NCI-H82 treated with DMSO at 0.1 percent for 48 hours (cell line): ENCODE measurements at regions not wholly inside any gene's neighbourhood (a gene's known extent, or its start where the extent isn't known, plus 50 kb on each side); places are given as distances from the start of the nearest gene placed in this dataset.
A peak's percentile ranks its signal among the peaks of the same experiment; 100 is the strongest.
"Not testable (repeated sequence)": the region's sequence is repeated elsewhere in the genome, so short reads cannot be mapped to it uniquely, and the experiment has no call there.

ENCODE experiments used
- DNase-seq: peaks from one replicate; lab custom pipeline; 2025; ENCODE audit not compliant: unreplicated experiment; lab: John Stamatoyannopoulos, UW

DNA sequence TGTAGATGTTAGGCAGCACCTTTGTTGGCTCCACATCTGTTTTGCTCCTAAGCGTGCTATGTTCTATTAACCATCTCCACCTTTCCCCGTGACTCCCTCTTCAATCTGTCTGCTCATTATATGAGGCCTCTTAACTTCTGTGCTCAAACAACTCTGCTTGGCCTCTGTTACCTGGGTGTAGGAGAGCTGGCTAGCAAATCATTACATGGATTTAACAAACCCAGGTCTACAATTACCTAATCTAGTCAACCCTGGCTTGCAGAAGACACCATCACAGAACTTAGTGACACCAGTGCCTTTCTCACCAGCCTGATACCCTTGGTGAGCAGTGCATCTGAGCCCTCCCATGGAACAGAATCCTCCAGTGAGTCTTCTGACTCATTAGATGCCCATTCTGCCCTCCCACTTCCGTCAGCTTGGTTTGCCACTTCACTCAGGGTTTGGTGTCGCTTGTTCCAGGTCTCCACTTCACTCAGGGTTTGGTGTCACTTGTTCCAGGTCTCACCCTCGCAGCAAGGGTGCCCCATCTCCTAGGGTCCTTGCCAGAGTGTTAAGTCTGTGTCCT is 92.0 kb upstream of the KIF26B start:
- DNase-seq: no peak

DNA sequence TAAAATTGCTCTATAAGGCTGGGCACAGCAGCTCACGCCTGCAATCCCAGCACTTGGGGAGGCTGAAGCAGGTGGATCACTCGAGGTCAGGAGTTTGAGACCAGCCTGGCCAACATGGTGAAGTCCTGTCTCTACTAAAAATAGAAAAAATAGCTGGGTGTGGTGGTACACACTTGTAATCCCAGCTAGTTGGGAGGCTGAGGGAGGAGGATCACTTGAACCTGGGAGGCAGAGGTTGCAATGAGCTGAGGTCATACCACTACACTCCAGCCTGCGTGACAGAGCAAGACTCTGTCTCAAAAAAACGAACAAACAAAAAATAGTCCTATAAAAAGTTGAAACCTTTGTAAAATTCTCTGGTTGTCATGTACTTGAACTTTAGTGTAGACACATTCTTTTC is 93.0 kb upstream of the KIF26B start:
- not testable (repeated sequence) for DNase-seq

DNA sequence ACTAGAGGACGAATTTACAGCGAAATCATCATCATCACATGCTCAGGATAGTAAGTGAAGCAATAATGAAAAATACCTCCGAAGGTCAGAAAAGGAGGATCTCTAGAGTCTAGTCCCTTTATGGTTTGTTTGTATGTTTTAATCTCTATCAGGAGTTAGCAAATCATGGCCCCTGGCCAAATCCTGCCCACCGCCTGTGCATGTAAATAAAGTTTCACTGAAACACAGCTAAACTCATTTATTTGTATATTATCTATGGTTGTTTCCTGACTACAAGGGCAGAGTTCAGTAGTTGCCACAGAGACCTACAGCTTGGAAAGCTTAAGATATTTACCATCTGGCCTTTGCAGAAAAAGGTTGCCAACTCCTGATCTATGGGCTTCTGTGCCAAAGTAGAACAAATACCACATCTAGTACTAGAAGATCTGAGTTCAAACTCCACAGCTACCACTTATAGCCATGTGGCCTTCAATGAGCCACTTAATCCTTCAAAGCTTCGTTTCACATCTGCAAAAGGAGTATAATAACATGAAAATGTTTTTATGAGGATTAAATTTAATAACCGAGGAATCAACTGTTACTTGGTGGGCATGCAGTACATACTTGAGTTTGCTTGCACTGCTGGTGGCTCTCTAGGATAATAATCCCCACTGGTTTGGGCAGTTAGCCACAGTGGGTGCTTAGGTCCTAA is 94.0 kb upstream of the KIF26B start:
- peak; percentile 64 for DNase-seq

DNA sequence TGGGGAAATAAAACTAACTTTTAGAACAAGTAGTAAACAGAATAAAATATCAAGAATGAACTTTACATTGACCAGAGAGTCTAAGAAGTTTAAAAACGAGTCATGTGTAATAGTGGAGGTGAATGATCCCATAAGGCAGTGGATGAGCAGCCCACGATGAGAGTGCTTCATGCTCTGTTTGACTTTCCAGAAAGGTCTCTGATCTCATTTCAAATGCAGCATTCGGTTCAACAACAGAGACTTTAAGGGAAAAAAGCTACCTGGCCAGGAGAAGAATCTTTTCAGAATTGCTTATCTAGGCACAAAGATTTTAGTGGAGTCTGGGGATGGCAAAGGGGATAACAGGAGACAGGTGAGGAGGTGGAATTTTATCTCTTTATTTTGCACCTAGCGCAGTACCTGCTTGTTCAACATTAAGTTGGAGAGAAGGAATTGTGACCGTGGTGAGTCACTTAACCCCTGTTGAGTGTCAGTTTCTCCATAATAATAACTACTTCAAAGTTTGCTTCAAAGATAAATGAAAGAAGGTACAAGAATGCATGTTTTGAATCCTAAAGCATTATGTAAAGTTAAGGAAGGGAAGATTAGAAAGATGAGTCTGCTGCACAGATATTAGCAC is 94.9 kb upstream of the KIF26B start:
- DNase-seq: no peak

DNA sequence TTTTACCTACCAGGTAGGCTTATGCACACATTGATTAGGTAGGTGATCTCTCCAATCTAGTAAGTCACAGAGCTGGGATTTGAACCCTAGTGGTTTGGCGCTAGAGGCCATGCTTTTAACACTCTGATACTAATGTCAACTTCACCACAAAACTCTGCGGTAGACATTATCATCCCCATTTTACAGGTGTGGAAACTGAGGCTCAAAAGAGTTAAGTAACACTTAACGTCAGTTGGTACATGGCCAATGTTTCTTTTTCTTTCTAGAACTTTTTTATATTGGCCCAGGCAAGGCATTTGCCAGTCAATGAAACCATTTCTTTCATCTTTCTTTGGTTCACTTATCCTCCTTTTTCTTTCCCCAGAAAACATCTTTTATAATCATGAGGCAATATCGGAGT is 95.9 kb upstream of the KIF26B start:
- DNase-seq: no peak

DNA sequence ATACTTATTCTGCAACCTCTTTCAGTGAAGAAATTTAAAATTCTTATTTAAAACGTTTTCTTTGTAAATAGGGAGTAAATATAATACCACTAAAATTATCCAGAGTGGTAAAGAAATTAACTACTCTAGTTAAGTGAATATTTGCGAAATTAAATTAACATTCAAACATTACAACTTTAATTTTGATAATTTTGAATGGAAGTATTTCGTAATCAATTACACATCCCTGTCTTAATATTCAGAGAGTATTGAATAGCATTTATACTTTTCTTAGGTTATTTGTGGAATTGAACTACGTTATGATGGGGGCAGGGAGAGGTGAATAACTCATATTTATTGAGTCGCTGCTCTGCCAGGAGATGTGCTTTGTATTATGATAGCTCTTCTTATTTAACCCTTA is 96.3 kb upstream of the KIF26B start:
- no peak for DNase-seq

DNA sequence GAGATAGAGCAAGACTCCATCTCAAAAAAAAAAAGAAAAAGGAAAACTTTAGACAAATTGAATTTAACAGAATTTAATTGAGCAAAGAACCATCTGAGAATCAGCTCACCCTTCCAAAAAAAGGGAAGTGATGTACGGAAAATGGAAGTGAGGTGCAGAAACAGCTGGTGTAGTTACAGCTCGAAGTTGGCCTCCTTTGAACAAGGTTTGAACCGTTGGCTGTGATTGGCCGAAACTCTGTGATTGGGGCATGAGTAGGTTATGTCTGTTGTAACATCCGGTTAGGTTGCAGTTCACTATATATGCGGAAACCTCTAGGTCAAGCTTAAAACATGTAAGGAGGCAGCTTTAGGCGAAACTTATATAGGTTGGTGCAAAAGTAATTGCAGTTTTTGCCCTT is 97.9 kb upstream of the KIF26B start:
- no peak for DNase-seq

DNA sequence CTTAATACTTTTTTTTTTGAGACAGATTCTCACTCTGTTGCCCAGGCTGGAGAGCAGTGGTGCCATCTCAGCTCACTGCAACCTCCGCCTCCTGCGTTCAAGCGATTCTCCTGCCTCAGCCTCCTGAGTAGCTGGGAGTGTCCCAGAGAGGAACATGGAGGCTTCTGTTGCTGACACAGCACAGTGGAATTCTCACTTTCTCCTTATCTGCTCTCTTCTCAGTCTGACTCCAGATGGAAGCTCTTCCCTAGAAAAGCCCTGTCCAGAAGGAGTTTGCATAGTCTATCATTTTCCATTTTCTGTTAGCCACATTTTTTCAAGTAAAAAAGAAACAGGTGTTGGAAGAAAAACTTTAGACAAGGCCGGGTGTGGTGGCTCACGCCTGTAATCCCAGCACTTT is 98.5 kb upstream of the KIF26B start:
- DNase-seq: not testable (repeated sequence)

DNA sequence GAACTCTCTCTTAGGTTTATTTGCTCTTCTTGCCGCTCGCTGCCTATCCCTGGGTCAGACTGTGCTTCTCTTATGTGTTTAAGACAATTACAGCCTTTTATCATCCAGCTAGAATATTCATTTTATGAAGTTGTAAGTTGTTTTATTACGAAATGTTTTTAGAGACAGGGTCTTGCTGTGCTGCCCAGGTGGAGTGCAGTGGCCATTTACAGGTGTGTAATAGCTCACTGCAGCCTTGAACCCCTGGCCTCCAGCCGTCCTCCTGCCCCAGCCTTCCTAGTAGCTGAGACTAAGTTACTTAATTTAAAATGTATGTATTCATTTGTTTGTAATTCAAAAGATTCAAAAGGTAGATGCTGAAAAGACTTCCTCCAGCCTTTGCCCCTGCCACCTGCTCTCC is 99.0 kb upstream of the KIF26B start:
- no peak for DNase-seq

DNA sequence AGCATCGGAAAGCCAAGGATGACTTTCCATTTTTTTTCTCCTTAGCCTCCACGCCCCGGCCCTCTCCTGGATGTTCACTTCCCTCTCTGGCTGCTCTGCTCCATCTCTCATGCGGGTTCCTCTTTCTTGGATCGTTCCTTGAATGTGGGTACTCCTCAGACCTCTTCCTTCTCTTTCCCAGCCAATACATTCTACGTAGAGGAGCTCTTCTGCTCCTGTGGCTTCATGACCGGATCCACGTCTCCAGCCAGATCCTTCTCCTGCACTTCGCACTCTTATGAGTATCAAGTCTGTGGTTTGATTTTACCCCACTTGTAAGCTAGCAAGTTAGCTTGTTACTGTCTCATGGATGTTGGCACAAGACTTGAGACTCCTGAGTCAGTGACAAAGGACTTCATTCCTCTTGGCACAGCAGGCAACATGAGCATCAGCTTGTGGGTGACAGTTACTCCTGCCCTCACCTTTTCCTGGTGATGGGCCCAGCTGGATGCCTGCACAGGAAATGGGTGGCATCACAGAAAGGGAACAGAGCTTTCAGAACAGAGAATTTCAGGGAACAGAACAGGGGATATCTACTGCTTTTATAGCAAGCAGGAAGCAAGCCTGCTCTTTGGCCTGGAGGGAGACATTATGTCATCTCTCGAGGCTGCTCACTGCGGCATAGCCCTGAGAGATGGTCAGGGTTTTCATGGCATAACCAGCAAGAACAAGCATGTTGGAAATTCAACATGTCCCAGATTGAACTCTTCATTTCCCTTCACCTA is 100.1 kb upstream of the KIF26B start:
- DNase-seq: no peak

DNA sequence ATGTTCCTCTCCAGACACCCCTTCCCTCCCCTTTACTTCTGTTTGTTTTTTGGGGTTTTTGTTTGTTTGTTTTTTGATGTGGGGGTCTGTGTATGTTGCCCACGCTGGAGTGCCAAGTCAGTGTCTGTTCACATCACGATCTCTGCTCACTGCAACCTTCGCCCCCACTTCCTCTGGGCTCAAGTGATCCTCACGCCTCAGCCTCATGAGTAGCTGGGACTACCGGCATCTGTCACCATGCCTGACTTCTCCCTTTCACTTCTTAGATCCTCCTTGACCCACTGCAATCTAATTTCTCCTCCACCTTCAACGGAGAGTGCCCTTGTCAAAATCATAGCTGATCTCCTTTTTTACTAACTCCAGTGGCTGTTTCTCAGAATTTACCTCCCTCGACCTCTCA is 100.7 kb upstream of the KIF26B start:
- DNase-seq: no peak

DNA sequence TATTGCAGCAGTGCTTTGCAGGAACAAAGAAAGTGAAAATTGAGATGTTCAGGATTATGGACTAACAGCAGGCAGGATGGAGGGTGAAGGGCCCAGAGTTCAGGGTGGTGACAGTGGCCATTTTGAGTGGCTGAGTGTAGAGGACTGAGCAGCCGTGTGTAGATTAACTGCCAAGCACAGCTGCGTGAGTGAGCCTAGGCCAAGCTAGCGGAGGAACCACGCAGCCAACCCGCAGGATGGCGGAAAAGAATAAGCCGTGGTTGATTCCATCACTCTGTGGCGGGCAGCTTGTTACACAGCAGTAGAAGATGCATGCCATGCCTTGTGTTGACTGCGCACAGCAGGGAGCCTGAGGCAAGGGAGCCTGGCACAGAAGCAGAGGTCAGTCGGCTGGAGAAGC is 102.5 kb upstream of the KIF26B start:
- DNase-seq: no peak

DNA sequence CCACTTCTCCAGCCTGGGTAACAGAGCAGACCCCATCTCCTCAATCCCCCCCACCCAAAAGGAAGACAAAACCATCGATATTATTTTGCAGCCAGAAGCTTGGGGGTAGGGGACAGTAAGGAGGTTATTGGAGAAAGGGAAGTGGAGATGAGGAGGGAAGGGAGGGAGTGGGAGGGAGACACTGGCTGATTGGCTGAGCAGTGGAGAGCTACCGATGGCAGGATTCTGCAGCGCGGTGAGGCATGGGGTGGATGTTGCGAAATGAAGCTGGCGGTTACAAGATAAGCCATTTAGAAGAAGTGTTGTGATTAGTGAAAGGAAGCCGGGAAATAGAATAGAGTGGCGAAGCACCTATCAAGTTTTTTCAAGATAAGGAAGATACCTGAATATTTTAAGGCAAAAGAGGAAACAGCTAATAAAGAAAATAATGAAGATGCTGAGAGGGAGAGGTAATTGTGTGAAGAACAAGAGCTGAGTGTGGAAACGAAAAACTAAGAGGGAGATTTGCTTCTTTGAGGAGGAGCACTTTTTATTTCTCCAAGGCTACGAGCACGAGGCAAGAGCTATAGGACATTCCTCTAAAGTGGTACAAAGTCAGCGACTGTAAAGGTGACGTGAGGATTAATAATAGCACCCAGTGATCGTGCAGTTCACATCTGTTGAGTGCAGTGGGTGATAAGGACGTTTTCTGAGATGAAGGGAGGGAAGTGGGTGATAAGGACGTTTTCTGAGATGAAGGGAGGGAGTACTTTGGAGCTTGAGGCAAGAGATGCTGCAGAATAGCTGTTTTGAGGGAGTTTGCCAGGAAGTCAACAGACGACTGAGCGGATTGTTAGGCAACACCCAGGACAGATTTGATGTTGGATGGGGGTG is 103.2 kb upstream of the KIF26B start:
- no peak for DNase-seq

DNA sequence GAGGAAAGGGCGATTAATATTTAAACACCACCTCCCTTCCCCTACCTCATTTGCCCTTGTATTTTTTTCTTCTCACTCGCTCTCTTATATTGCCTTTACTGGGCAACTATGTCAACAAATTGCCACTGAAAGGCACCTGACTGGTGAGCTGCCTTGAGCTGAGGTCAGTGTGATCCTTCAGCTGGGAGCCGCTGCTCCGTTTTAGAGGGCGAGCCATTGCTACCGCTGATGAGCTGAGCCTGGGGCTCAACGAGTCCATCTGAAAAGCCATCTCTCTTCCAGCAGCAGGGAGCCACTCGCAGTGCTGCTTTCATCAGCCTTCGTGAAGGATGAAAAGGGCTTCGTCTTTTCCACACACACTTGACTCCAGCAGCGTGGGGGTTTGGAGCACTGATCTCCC is 108.0 kb upstream of the KIF26B start:
- DNase-seq: no peak

DNA sequence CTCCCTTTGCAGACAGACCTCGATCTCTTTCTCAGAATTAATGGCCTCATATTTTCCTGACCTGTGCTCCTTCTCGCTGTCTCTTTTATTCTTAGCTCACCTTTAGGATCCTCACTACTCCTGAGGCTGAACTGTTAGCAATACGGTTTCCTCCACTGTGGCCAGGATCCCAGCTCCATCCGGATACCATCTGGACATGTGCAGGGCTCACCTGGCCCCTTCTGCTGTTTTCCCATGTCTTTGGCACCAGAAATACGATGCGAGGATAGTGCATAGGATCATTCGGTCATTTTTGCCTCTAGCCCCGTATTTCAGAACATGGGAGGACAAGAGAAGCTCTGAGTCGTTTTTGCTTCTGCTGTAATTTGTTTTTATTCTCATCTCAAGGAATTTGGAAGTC is 108.5 kb upstream of the KIF26B start:
- DNase-seq: no peak

DNA sequence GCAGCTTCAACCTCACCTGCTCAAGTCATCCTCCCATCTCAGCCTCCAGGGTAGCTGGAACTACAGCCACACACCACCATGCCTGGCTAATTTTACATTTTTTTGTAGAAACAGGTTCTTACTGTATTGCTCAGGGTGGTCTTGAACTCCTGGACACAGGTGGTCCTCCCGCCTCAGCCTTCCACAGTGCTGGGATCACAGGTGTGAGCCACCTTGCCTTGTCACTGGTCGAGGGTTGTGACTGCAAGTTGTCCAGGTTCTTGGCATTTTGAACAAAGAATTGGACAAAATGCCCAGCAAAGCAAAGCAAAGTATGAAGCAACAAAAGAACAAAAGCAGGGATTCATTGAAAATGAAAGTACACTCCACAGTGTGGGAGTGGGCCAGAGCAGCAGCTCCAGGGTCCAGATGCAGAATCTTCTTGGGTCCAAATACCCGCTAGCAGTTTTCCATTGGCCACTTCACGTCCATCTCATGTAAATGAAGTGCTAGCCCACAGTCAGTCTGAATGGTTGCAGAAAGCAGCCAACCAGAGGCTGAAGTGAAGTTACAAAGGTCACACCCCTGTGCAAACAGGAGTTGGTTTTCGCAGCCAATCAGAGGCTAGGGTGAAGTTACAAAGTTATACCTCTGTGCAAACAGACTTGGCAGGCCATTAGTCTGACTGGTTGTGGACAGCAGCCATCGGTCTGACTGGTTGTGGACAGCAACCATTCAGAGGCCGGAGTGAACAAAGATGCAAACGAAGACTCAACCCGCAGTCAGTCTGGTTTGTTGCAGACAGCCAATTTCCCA is 109.5 kb upstream of the KIF26B start:
- DNase-seq: no peak

DNA sequence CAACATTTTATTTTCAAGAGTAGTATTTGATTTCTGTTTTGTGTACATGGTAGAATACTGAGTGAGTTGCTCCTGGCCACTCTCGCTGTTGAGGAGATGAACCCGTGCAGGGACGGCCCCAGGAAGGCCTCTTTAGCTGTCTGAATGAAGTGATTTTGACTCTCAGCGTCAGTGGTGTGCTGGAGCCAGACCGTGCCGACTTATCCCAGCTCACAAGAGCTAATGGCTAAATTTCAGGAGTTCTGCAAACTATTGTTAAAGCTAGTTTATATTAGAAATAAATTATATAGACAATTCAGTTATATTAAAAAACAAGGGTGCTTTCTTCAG is 111.2 kb upstream of the KIF26B start:
- no peak for DNase-seq

DNA sequence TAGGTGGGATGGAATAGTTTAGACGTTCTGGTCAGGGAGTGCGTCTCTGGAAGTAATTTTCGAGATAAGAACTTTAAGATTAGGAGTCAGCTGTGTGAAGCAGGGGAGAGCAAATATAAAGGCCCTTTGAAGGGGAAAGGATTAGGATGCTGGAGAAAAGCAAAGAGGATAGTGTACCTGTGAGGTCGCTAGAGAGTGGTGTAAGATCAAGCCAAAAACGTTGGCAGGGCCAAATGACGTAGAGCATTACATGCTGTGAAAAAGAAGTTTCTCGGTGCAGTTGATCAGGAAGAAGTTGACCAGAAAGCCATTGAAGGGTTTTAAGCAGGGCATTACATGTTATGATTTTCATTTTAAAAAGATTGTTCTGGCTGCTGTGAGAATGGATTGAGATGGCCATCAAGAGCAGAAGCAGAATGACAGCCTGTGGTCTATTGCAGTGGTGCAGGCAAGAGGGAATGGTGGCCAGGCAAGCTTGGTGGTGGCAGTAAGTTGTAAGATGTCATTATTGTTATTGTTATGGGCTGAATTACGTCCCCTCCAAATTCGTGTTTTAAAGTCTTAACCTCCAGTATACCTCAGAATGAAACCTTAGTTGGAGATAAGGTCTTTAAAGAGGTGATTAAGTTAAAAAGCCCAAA is 113.6 kb upstream of the KIF26B start:
- DNase-seq: peak; percentile 33

DNA sequence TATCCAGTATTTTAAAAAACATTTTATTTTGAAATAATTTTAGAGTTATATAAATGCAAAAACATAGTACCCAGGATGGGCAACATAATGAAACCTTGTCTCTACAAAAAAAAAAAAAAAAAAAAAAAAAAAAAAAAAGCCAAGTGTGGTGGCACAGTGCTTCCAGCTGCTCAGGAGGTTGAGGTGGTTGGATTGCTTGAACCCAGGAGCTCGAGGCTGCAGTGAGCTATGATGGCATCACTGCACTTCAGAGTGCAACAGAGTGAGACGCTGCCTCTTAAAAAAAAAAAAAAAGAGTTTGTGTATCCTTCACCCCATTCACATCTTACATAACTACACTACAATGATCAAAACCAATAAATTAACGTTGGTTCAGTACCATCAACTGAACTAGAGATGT is 115.6 kb upstream of the KIF26B start:
- DNase-seq: no peak

DNA sequence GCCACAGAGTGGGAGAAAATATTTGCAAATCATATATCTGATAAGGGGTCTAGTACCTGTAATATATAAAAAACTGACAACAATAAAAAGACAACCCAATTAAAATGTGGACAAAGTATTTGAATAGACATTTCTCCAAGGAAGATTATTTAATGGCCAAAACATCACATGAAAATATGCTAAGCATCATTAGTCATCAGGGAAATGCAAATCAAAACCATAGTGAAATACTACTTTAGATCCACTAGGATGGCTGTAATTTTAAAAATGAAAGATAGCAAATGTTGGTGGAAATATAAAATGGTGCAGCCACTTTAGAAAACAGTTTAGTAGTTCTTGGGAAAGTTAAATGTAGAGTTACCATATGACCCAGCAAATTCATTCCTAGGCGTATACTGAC is 118.7 kb upstream of the KIF26B start:
- DNase-seq: no peak
